ENCODE measurements at regions not wholly inside any gene's neighbourhood (a gene's known extent, or its start where the extent isn't known, plus 50 kb on each side); places are given as distances from the start of the nearest gene placed in this dataset.
A peak's percentile ranks its signal among the peaks of the same experiment; 100 is the strongest.

- TF ChIP-seq, protein P1, sequence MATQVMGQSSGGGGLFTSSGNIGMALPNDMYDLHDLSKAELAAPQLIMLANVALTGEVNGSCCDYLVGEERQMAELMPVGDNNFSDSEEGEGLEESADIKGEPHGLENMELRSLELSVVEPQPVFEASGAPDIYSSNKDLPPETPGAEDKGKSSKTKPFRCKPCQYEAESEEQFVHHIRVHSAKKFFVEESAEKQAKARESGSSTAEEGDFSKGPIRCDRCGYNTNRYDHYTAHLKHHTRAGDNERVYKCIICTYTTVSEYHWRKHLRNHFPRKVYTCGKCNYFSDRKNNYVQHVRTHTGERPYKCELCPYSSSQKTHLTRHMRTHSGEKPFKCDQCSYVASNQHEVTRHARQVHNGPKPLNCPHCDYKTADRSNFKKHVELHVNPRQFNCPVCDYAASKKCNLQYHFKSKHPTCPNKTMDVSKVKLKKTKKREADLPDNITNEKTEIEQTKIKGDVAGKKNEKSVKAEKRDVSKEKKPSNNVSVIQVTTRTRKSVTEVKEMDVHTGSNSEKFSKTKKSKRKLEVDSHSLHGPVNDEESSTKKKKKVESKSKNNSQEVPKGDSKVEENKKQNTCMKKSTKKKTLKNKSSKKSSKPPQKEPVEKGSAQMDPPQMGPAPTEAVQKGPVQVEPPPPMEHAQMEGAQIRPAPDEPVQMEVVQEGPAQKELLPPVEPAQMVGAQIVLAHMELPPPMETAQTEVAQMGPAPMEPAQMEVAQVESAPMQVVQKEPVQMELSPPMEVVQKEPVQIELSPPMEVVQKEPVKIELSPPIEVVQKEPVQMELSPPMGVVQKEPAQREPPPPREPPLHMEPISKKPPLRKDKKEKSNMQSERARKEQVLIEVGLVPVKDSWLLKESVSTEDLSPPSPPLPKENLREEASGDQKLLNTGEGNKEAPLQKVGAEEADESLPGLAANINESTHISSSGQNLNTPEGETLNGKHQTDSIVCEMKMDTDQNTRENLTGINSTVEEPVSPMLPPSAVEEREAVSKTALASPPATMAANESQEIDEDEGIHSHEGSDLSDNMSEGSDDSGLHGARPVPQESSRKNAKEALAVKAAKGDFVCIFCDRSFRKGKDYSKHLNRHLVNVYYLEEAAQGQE (IDR thresholded peaks at IDR 0.05; ENCODE audit: unreplicated experiment) = no peak
- no peak for TF ChIP-seq NANOG (IDR thresholded peaks at IDR 0.05; ENCODE audit: borderline replicate concordance)
- TF ChIP-seq, protein P2, sequence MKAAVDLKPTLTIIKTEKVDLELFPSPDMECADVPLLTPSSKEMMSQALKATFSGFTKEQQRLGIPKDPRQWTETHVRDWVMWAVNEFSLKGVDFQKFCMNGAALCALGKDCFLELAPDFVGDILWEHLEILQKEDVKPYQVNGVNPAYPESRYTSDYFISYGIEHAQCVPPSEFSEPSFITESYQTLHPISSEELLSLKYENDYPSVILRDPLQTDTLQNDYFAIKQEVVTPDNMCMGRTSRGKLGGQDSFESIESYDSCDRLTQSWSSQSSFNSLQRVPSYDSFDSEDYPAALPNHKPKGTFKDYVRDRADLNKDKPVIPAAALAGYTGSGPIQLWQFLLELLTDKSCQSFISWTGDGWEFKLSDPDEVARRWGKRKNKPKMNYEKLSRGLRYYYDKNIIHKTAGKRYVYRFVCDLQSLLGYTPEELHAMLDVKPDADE (IDR thresholded peaks at IDR 0.05) = no peak
- no peak for TF ChIP-seq POLR2AphosphoS5 (IDR thresholded peaks at IDR 0.05; ENCODE audit: low read depth)
- TF ChIP-seq STAT1 (IDR thresholded peaks at IDR 0.05; ENCODE audit: unreplicated experiment) = no peak
- no peak for TF ChIP-seq ZNF114 (CRISPR knock-in tag; IDR thresholded peaks at IDR 0.05)
Observed at GRCh38 chr1:188062456-188062855, 1233.7 kb downstream of the PLA2G4A start (continued).

DNA sequence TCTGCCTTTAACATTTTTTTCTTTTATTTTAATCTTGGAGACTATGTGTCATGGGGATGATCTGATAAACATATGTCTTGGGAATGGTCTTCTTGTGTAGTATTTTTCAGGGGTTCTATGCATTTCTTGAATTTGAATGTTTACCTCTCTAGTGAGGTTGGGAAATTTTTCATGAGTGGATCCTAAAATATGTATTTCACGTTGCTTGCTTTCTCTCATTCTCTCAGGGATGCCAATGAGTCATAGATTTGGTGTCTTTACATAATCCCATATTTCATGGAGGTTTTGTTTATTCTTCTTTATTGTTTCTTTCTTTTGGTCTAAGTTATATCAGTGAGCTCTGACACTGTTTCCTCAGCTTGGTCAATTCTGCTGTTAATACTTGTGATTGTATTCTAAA, 1237.2 kb downstream of the PLA2G4A start:
- peaks cover 16% of the 10 kb centered on the region for H3K9me3 Mint-ChIP-seq
- TF ChIP-seq NANOG (IDR thresholded peaks at IDR 0.05; ENCODE audit: borderline replicate concordance) (no peak), JUNB (IDR thresholded peaks at IDR 0.05; ENCODE audit: unreplicated experiment) (no peak), EZH2phosphoT487 (IDR thresholded peaks at IDR 0.05; ENCODE audit: unreplicated experiment) (no peak), CREB1 (CRISPR knock-in tag; IDR thresholded peaks at IDR 0.05; ENCODE audit: low read depth) (no peak), STAT1 (IDR thresholded peaks at IDR 0.05; ENCODE audit: unreplicated experiment) (no peak), EZH2 (IDR thresholded peaks at IDR 0.05; ENCODE audit: low read depth, unreplicated experiment) (no peak)
- TF ChIP-seq, protein P2 (IDR thresholded peaks at IDR 0.05) = no peak
- TF ChIP-seq, protein P3, sequence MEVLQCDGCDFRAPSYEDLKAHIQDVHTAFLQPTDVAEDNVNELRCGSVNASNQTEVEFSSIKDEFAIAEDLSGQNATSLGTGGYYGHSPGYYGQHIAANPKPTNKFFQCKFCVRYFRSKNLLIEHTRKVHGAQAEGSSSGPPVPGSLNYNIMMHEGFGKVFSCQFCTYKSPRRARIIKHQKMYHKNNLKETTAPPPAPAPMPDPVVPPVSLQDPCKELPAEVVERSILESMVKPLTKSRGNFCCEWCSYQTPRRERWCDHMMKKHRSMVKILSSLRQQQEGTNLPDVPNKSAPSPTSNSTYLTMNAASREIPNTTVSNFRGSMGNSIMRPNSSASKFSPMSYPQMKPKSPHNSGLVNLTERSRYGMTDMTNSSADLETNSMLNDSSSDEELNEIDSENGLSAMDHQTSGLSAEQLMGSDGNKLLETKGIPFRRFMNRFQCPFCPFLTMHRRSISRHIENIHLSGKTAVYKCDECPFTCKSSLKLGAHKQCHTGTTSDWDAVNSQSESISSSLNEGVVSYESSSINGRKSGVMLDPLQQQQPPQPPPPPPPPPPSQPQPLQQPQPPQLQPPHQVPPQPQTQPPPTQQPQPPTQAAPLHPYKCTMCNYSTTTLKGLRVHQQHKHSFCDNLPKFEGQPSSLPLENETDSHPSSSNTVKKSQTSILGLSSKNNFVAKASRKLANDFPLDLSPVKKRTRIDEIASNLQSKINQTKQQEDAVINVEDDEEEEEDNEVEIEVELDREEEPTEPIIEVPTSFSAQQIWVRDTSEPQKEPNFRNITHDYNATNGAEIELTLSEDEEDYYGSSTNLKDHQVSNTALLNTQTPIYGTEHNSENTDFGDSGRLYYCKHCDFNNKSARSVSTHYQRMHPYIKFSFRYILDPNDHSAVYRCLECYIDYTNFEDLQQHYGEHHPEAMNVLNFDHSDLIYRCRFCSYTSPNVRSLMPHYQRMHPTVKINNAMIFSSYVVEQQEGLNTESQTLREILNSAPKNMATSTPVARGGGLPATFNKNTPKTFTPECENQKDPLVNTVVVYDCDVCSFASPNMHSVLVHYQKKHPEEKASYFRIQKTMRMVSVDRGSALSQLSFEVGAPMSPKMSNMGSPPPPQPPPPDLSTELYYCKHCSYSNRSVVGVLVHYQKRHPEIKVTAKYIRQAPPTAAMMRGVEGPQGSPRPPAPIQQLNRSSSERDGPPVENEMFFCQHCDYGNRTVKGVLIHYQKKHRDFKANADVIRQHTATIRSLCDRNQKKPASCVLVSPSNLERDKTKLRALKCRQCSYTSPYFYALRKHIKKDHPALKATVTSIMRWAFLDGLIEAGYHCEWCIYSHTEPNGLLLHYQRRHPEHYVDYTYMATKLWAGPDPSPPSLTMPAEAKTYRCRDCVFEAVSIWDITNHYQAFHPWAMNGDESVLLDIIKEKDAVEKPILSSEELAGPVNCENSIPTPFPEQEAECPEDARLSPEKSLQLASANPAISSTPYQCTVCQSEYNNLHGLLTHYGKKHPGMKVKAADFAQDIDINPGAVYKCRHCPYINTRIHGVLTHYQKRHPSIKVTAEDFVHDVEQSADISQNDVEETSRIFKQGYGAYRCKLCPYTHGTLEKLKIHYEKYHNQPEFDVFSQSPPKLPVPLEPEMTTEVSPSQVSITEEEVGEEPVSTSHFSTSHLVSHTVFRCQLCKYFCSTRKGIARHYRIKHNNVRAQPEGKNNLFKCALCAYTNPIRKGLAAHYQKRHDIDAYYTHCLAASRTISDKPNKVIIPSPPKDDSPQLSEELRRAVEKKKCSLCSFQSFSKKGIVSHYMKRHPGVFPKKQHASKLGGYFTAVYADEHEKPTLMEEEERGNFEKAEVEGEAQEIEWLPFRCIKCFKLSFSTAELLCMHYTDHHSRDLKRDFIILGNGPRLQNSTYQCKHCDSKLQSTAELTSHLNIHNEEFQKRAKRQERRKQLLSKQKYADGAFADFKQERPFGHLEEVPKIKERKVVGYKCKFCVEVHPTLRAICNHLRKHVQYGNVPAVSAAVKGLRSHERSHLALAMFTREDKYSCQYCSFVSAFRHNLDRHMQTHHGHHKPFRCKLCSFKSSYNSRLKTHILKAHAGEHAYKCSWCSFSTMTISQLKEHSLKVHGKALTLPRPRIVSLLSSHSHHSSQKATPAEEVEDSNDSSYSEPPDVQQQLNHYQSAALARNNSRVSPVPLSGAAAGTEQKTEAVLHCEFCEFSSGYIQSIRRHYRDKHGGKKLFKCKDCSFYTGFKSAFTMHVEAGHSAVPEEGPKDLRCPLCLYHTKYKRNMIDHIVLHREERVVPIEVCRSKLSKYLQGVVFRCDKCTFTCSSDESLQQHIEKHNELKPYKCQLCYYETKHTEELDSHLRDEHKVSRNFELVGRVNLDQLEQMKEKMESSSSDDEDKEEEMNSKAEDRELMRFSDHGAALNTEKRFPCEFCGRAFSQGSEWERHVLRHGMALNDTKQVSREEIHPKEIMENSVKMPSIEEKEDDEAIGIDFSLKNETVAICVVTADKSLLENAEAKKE (CRISPR knock-in tag; IDR thresholded peaks at IDR 0.05) = no peak
- TF ChIP-seq, protein P4, sequence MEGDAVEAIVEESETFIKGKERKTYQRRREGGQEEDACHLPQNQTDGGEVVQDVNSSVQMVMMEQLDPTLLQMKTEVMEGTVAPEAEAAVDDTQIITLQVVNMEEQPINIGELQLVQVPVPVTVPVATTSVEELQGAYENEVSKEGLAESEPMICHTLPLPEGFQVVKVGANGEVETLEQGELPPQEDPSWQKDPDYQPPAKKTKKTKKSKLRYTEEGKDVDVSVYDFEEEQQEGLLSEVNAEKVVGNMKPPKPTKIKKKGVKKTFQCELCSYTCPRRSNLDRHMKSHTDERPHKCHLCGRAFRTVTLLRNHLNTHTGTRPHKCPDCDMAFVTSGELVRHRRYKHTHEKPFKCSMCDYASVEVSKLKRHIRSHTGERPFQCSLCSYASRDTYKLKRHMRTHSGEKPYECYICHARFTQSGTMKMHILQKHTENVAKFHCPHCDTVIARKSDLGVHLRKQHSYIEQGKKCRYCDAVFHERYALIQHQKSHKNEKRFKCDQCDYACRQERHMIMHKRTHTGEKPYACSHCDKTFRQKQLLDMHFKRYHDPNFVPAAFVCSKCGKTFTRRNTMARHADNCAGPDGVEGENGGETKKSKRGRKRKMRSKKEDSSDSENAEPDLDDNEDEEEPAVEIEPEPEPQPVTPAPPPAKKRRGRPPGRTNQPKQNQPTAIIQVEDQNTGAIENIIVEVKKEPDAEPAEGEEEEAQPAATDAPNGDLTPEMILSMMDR (conservative IDR thresholded peaks at IDR 0.05; ENCODE audit: low read depth in 2 of 2) = no peak

More for the DNA sequence above, 1237.2 kb downstream of the PLA2G4A start:
- Histone ChIP-seq H3K4me1 (ENCODE audit: insufficient read depth) (no peaks in the 10 kb centered on the region), H3K79me2 (replicated peaks; ENCODE audit: insufficient read depth) (no peaks in the 10 kb centered on the region), H2AFZ (no peak overlapping the region), H4K20me1 (replicated peaks; ENCODE audit: insufficient read depth) (no peaks in the 10 kb centered on the region), H3K36me3 (ENCODE audit: insufficient read depth) (no peaks in the 10 kb centered on the region), H3F3A (replicated peaks; ENCODE audit: low read depth) (no peaks in the 10 kb centered on the region), H3K27me3 (ENCODE audit: insufficient read depth) (no peaks in the 10 kb centered on the region), H3K4me3 (no peak overlapping the region), H3K4me2 (no peak overlapping the region), H3K9me2 (ENCODE audit: insufficient read depth) (0 out of 2 replicates have a peak, but pooled peaks cover 9% of the 10 kb centered on the region), H3K27ac (ENCODE audit: low read depth) (no peak overlapping the region)
- H3K4me1 Mint-ChIP-seq = no peaks in the 10 kb centered on the region
- DNase-seq (ENCODE audit: low spot score) (no peak), ATAC-seq (no peak)
- no peak overlapping the region for H3K4me3 Mint-ChIP-seq
- peaks cover 9% of the 10 kb centered on the region; the same call in 2 of the 3 replicates for H3K36me3 Mint-ChIP-seq (ENCODE audit: low read depth)
- H3K27ac Mint-ChIP-seq = peak overlapping the region; percentile 28; the same call in 1 of the 2 replicates
- no peaks in the 10 kb centered on the region for H3K27me3 Mint-ChIP-seq (ENCODE audit: insufficient read depth, low read depth, poor library complexity)

Measured in GM23338 (cell line).